BE2C (cell line): ENCODE measurements at regions not wholly inside any gene's neighbourhood (a gene's known extent, or its start where the extent isn't known, plus 50 kb on each side); places are given as distances from the start of the nearest gene placed in this dataset.
"Not testable (repeated sequence)": the region's sequence is repeated elsewhere in the genome, so short reads cannot be mapped to it uniquely, and the experiment has no call there.

ENCODE experiments used
- DNase-seq: peaks from one replicate; pipeline ENCODE4 v3.0.0-alpha.2; 2020
- H3K27me3 ChIP-seq: fragments of 250-450 bp; sonication (Bioruptor Pico); 2 replicates; pipeline ENCODE4 v1.5.1; 2020; ENCODE audit warnings: mild to moderate bottlenecking
- H3K36me3 ChIP-seq: fragments of 250-450 bp; sonication (Bioruptor Pico); 2 replicates; pipeline ENCODE4 v1.5.1; 2020; ENCODE audit warnings: mild to moderate bottlenecking
- H3K4me1 ChIP-seq: fragments of 250-450 bp; sonication (Bioruptor Pico); 2 replicates; pipeline ENCODE4 v1.5.1; 2020
- H3K4me3 ChIP-seq: 2 replicates; pipeline ENCODE4 v1.5.1; 2011; ENCODE audit warnings: low read depth, low read length
- H3K9me3 ChIP-seq: fragments of 250-450 bp; sonication (Bioruptor Pico); 2 replicates; pipeline ENCODE4 v1.5.1; 2020
- TF ChIP-seq, protein P1 (sequence below): IDR thresholded peaks from 2 replicates; pipeline ENCODE4 v1.5.1; 2012; ENCODE audit warnings: mild to moderate bottlenecking, low read depth, low read length

DNA sequence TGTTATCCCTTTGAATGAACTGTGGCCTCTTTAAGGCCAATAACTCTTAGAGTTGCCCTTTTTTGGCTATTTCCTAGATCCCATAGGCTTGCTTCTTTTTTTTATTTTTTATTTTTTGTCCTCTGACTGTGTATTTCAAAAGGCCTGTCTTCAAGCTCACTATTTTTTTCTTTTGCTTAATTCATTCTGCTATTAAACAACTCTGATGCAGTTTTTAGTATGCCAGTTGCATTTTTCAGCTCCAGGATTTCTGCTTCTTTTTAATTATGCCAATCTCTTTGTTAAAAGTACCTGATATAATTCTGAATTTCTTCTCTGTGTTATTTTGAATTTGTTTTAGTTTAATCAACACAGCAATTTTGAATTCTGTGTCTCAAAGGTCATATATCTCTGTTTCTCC, 912.1 kb downstream of the PLOD2 start:
- Histone ChIP-seq H3K27me3 (no peaks in the 10 kb centered on the region), H3K4me1 (peaks cover 5% of the 10 kb centered on the region), H3K36me3 (no peaks in the 10 kb centered on the region), H3K9me3 (peaks cover 2% of the 10 kb centered on the region), H3K4me3 (no peak overlapping the region)
- TF ChIP-seq, protein P1, sequence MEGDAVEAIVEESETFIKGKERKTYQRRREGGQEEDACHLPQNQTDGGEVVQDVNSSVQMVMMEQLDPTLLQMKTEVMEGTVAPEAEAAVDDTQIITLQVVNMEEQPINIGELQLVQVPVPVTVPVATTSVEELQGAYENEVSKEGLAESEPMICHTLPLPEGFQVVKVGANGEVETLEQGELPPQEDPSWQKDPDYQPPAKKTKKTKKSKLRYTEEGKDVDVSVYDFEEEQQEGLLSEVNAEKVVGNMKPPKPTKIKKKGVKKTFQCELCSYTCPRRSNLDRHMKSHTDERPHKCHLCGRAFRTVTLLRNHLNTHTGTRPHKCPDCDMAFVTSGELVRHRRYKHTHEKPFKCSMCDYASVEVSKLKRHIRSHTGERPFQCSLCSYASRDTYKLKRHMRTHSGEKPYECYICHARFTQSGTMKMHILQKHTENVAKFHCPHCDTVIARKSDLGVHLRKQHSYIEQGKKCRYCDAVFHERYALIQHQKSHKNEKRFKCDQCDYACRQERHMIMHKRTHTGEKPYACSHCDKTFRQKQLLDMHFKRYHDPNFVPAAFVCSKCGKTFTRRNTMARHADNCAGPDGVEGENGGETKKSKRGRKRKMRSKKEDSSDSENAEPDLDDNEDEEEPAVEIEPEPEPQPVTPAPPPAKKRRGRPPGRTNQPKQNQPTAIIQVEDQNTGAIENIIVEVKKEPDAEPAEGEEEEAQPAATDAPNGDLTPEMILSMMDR = no peak
- no peak for DNase-seq

DNA sequence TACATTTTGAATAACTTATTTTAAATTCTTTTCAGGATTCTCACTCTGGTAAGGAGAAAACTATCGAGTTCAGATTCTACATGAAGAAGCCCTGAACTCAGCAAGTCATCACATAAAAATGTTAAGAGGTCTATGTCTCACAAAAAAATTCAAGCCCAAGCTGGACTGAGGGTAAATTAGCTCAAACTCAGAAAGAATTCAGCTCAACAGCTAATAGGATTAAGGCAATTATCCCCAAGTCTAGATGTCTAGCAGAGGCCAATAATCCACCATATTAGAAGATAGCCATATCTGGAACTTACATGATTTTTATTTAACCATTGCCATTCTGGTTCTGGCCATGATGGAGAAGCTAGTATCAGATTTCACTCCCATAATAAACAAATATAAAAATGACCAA, 909.7 kb downstream of the PLOD2 start:
- TF ChIP-seq, protein P1 = no peak
- no peak for DNase-seq
- Histone ChIP-seq H3K9me3 (no peaks in the 10 kb centered on the region; the same call in 1 of the 2 replicates), H3K4me3 (no peak overlapping the region), H3K36me3 (no peaks in the 10 kb centered on the region), H3K27me3 (no peaks in the 10 kb centered on the region), H3K4me1 (peaks cover 5% of the 10 kb centered on the region)

DNA sequence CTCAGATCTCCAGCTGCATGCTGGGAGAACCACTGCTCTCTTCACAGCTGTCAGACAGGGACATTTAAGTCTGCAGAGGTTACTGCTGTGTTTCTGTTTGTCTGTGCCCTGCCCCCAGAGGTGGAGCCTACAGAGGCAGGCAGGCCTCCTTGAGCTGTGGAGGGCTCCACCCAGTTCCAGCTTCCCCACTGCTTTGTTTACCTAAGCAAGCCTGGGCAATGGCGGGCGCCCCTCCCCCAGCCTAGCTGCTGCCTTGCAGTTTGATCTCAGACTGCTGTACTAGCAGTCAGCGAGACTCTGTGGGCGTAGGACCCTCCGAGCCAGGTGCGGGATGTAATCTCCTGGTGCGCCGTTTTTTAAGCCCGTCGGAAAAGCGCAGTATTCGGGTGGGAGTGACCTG, 903.0 kb downstream of the PLOD2 start:
- H3K27me3 ChIP-seq, H3K4me3 ChIP-seq, H3K36me3 ChIP-seq, H3K4me1 ChIP-seq, H3K9me3 ChIP-seq, DNase-seq: not testable (repeated sequence)

DNA sequence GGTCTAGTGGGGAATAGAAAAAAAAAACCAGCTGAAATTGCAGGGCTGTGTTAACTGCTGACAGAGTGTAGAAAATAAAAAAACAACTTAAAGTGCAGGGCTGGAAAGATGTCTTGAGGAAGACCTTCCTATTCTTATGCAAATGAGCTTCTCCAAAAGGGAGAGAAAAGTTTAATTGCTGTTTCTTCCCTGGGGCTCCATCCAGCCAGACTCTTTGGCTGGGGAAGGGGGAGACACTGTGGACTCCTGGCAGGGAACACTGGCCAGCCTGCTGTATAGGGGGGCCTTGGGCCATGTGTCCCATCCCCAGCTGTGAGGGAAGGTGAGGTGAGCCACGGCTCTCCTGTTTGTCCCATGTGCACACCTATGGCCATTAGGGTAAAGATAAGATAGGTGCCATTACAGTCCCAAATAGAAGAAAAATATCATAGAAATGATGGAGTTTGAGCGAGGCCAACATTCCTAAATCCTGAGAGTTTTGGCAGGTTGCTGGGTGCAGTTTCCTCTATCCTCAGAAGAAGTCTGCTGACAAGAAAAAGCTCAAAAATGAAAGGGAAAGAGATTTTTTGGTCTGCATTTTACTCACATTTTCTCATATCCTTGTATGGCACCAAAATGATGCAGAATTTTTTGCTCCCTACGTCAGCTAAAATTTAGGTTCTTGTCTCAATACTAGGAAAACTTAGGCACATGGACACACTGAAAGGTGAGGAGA, 901.7 kb downstream of the PLOD2 start:
- Histone ChIP-seq H3K36me3 (no peaks in the 10 kb centered on the region), H3K4me3 (no peak overlapping the region), H3K9me3 (no peaks in the 10 kb centered on the region), H3K27me3 (no peaks in the 10 kb centered on the region), H3K4me1 (no peaks in the 10 kb centered on the region)
- TF ChIP-seq, protein P1 = no peak
- DNase-seq = no peak

DNA sequence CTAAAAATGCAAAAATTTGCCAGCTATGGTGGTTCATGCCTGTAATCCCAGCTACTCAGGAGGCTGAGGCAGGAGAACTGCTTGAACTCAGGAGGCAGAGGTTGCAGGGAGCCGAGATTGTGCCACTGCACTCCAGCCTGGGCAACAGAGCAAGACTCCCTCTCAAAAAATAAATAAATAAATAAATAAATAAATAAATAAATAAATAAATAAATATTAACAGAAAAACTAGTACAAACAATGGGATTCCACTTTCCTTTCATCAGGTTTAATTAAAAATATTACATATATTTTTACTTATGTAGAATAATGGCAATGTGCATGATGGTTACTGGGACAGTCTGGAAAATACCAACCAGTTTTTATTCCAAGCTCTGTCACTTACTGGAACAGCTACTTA, 897.5 kb downstream of the PLOD2 start:
- not testable (repeated sequence) for H3K9me3 ChIP-seq, H3K27me3 ChIP-seq, H3K4me1 ChIP-seq, H3K36me3 ChIP-seq, H3K4me3 ChIP-seq, DNase-seq

DNA sequence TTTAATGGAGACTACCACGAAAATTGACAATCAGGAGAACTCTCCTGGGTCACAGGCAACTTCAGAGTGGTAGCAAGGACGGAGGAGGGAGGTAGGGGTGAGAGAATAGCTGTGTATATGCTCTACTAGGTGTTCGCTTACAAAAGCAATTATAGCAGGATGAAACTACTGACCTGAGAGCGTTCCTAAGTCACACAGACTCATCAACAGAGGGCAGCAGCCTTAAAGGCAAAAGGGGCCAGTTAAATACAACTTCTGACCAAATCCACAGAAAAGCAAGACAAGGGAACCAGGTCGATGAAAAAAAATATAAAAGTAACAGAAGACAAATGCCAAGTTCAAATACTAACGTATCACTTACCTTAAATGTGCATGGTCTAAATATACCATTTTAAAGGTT, 894.6 kb downstream of the PLOD2 start:
- H3K36me3 ChIP-seq = no peaks in the 10 kb centered on the region
- DNase-seq = no peak

DNA sequence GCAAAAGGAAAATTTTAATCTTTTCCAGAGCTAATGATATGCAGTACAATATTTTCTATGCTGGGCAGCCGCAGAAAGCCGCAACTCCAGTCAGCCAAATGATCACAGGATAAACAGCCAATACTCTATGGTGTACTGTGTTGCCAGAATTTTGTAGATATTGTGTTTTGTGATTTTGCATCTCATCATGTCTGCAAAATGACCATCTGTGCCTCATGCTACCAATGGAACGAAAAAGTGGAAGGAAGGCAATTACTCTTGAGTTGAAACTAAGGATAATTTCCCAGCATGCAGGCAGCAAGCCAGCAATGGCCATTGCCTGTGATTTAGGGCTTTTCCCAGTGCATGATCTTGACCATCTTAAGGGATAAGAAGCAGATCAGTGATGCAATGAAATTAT, 891.9 kb downstream of the PLOD2 start:
- Histone ChIP-seq H3K27me3 (no peaks in the 10 kb centered on the region), H3K4me3 (no peak overlapping the region), H3K36me3 (no peaks in the 10 kb centered on the region), H3K4me1 (no peaks in the 10 kb centered on the region), H3K9me3 (no peaks in the 10 kb centered on the region)
- DNase-seq = no peak
- TF ChIP-seq, protein P1 = no peak

More for the DNA sequence above, 894.6 kb downstream of the PLOD2 start:
- H3K9me3 ChIP-seq = no peaks in the 10 kb centered on the region
- H3K27me3 ChIP-seq = no peaks in the 10 kb centered on the region
- TF ChIP-seq, protein P1 = peak; percentile 29; the same call in 1 of the 2 replicates
- H3K4me3 ChIP-seq = no peak overlapping the region
- no peaks in the 10 kb centered on the region for H3K4me1 ChIP-seq
